ENCODE measurements at regions not wholly inside any gene's neighbourhood (a gene's known extent, or its start where the extent isn't known, plus 50 kb on each side); places are given as distances from the start of the nearest gene placed in this dataset. TPM values are rescaled to one million over a fixed set of nuclear protein-coding genes. Genes with fewer than 3 reads are reported as not detected.

GRCh38 chr4:54793856-54794422 is 136.2 kb downstream of the KIT start:
- no CpG with 5 or more reads among the region's 2 CpGs for WGBS (ENCODE audit: insufficient coverage)
- no peak overlapping the region for H3K4me3 ChIP-seq (ENCODE audit: control extremely low read depth in 1 of 5, extremely low read depth in 1 of 5, insufficient read depth in 1 of 5, low read depth in 2 of 5, low read length in 4 of 5)
- no peaks in the 10 kb centered on the region for H3K36me3 ChIP-seq (replicated peaks in 1 of 2; ENCODE audit: control extremely low read depth in 1 of 2, control insufficient read depth in 1 of 2, extremely low read depth in 1 of 2, insufficient read depth in 2 of 2, low read length in 1 of 2)
- CTCF ChIA-PET: no interaction called here
- peaks cover 0 to 3% (median 0%) of the 10 kb centered on the region in 4 experiments for H3K27me3 ChIP-seq (replicated peaks in 1 of 4; ENCODE audit: control extremely low read depth in 1 of 4, control insufficient read depth in 3 of 4, insufficient read depth in 4 of 4, low read length in 3 of 4)
- no peak overlapping the region for H3K27ac ChIP-seq (ENCODE audit: low read length in 2 of 2)
- Mint-ChIP-seq H3K27me3 (peaks cover 8% of the 10 kb centered on the region), H3K4me3 (no peak overlapping the region), H3K27ac (no peak overlapping the region), H3K9me3 (ENCODE audit: insufficient read depth) (no peaks in the 10 kb centered on the region), H3K4me1 (no peaks in the 10 kb centered on the region)
- intact Hi-C loops (cut with micrococcal nuclease): no loop called here
- H2AFZ ChIP-seq (ENCODE audit: insufficient read depth, low read depth, low read length, poor library complexity, severe bottlenecking): no peak overlapping the region
- DNase-seq (no peak), ATAC-seq (ENCODE audit: low read depth) (no peak)
- no peaks in the 10 kb centered on the region for H3K4me1 ChIP-seq (ENCODE audit: control insufficient read depth in 2 of 2, insufficient read depth in 2 of 2, low read length in 2 of 2)
- no peaks in the 10 kb centered on the region for H4K20me1 ChIP-seq (ENCODE audit: control insufficient read depth, insufficient read depth, low read length, poor library complexity, severe bottlenecking)
- no peaks in the 10 kb centered on the region for H3K9me3 ChIP-seq (ENCODE audit: control extremely low read depth in 1 of 3, control insufficient read depth in 2 of 3, insufficient read depth in 1 of 3, low read length in 2 of 3)
- no peaks in the 10 kb centered on the region for H3K79me2 ChIP-seq (ENCODE audit: control insufficient read depth, insufficient read depth, low read length)
- no peak overlapping the region for H3K4me2 ChIP-seq (replicated peaks; ENCODE audit: low read depth, low read length, poor library complexity, severe bottlenecking)
- POLR2A ChIA-PET: no interaction called here
- no peak overlapping the region for H3K9ac ChIP-seq (ENCODE audit: low read length)
- TF ChIP-seq EZH2 (IDR thresholded peaks at IDR 0.05; ENCODE audit: borderline replicate concordance, insufficient read depth, low read depth, low read length, poor library complexity, severe bottlenecking): no peak
- TF ChIP-seq, protein P1, sequence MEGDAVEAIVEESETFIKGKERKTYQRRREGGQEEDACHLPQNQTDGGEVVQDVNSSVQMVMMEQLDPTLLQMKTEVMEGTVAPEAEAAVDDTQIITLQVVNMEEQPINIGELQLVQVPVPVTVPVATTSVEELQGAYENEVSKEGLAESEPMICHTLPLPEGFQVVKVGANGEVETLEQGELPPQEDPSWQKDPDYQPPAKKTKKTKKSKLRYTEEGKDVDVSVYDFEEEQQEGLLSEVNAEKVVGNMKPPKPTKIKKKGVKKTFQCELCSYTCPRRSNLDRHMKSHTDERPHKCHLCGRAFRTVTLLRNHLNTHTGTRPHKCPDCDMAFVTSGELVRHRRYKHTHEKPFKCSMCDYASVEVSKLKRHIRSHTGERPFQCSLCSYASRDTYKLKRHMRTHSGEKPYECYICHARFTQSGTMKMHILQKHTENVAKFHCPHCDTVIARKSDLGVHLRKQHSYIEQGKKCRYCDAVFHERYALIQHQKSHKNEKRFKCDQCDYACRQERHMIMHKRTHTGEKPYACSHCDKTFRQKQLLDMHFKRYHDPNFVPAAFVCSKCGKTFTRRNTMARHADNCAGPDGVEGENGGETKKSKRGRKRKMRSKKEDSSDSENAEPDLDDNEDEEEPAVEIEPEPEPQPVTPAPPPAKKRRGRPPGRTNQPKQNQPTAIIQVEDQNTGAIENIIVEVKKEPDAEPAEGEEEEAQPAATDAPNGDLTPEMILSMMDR (IDR thresholded peaks at IDR 0.05): no peak

Small RNA genes in the stretch of these regions (small RNA-seq; reads per million reads assigned to genes)
- gene RPL38P3 (ENCODE audit: insufficient read length, low read depth, low replicate concordance): not detected

Measured in B cell (primary cell).